IMR-90 (cell line): ENCODE measurements at regions not wholly inside any gene's neighbourhood (a gene's known extent, or its start where the extent isn't known, plus 50 kb on each side); places are given as distances from the start of the nearest gene placed in this dataset.

Source experiments
- ATAC-seq: fragments of 200-7000 bp; cut with Tn5 transposase; 2 replicates; pipeline ENCODE4 v1.9.1; 2020; ENCODE audit warnings: low read depth, mild to moderate bottlenecking, moderate library complexity
- BruUV-seq: library from RNA; stranded (reverse); fragments of 400-500 nt; replicated peaks from 2 replicates; lab custom pipeline; 2021; lab: Mats Ljungman, UMichigan
- CTCF ChIA-PET: fragments of 300-600 bp; formaldehyde crosslinking; extraction: SDS; loops from one replicate; lab custom pipeline; 2021; ENCODE audit warnings: antibody characterized with exemption; lab: Yijun Ruan, JAX
- POLR2A ChIA-PET: fragments of 300-600 bp; sonication (Branson Sonifier 250); formaldehyde crosslinking; loops from one replicate; lab custom pipeline; 2022; ENCODE audit warnings: antibody characterized with exemption; ENCODE audit not compliant: unreplicated experiment; lab: Charles Lee
- DNase-seq: peaks from one replicate; pipeline ENCODE4 v3.0.0; 2013
- H2AFZ ChIP-seq: replicated peaks from 2 replicates; pipeline ENCODE3; 2013; ENCODE audit warnings: low read length, mild to moderate bottlenecking; ENCODE audit not compliant: poor library complexity
- H2AK5ac ChIP-seq: 2 replicates; pipeline ENCODE4 v1.6.1; 2013; ENCODE audit warnings: low read depth, low read length, inconsistent platforms
- H2AK9ac ChIP-seq: replicated peaks from 2 replicates; pipeline ENCODE3; 2013; ENCODE audit warnings: mild to moderate bottlenecking, low read depth, low read length, moderate library complexity; ENCODE audit not compliant: poor library complexity
- H2BK120ac ChIP-seq: 2 replicates; pipeline ENCODE4 v1.6.1; 2013; ENCODE audit warnings: low read depth, low read length, inconsistent platforms
- H2BK15ac ChIP-seq: 3 replicates; pipeline ENCODE4 v1.6.1; 2013; ENCODE audit warnings: low read depth, low read length, inconsistent platforms
- H2BK20ac ChIP-seq: 2 replicates; pipeline ENCODE4 v1.6.1; 2013; ENCODE audit warnings: low read depth, mild to moderate bottlenecking, inconsistent platforms, low read length, moderate library complexity
- H2BK5ac ChIP-seq: 2 replicates; pipeline ENCODE4 v1.6.1; 2013; ENCODE audit warnings: mild to moderate bottlenecking, low read depth, low read length, inconsistent platforms; ENCODE audit not compliant: poor library complexity, severe bottlenecking
- H3K14ac ChIP-seq: replicated peaks from 2 replicates; pipeline ENCODE4 v1.6.1; 2013; ENCODE audit warnings: low read depth, low read length, inconsistent platforms
- H3K18ac ChIP-seq: 2 replicates; pipeline ENCODE4 v1.6.1; 2013; ENCODE audit warnings: low read depth, low read length, control low read depth
- H3K23ac ChIP-seq: 2 replicates; pipeline ENCODE4 v1.6.1; 2013; ENCODE audit warnings: low read depth, low read length, inconsistent platforms
- H3K27ac ChIP-seq: 2 replicates; pipeline ENCODE4 v1.5.1; 2013; ENCODE audit warnings: mild to moderate bottlenecking, control low read depth, low read length; ENCODE audit not compliant: insufficient read depth
- H3K27me3 ChIP-seq: 2 replicates; pipeline ENCODE4 v1.6.1; 2013; ENCODE audit warnings: low read length; ENCODE audit not compliant: control insufficient read depth, insufficient read depth
- H3K36me3 ChIP-seq: 2 replicates; pipeline ENCODE4 v1.6.1; 2013; ENCODE audit warnings: low read length, mixed read lengths; ENCODE audit not compliant: control insufficient read depth, insufficient read depth
- H3K4ac ChIP-seq: 2 replicates; pipeline ENCODE4 v1.6.1; 2013; ENCODE audit warnings: low read depth, low read length, inconsistent platforms
- H3K4me1 ChIP-seq: 2 replicates; pipeline ENCODE4 v1.6.1; 2013; ENCODE audit warnings: low read length, mixed read lengths; ENCODE audit not compliant: control insufficient read depth, insufficient read depth
- H3K4me2 ChIP-seq: 2 replicates; pipeline ENCODE4 v1.6.1; 2013; ENCODE audit warnings: low read depth, mild to moderate bottlenecking, control low read depth, low read length, moderate library complexity
- H3K4me3 ChIP-seq: 2 replicates; pipeline ENCODE4 v1.5.1; 2013; ENCODE audit warnings: low read depth, mild to moderate bottlenecking, control low read depth, low read length, moderate library complexity; ENCODE audit not compliant: insufficient read depth
- H3K56ac ChIP-seq: 2 replicates; pipeline ENCODE4 v1.6.1; 2013; ENCODE audit warnings: low read length, inconsistent platforms; ENCODE audit not compliant: insufficient read depth; ENCODE audit errors: extremely low read depth
- H3K79me1 ChIP-seq, 2 experiments: 2 replicates each; pipeline ENCODE4 v1.6.1; 2013; ENCODE audit warnings: low read length in 2 of 2, inconsistent platforms in 1 of 2, low read depth in 1 of 2
- H3K9ac ChIP-seq: 2 replicates; pipeline ENCODE4 v1.6.1; 2013; ENCODE audit warnings: low read depth, low read length, control low read depth
- H3K9me1 ChIP-seq: 2 replicates; pipeline ENCODE4 v1.6.1; 2013; ENCODE audit warnings: low read length, inconsistent platforms; ENCODE audit not compliant: insufficient read depth
- H3K9me3 ChIP-seq: 2 replicates; pipeline ENCODE4 v1.6.1; 2013; ENCODE audit warnings: low read length; ENCODE audit not compliant: control insufficient read depth, insufficient read depth
- H4K20me1 ChIP-seq: 2 replicates; pipeline ENCODE4 v1.6.1; 2013; ENCODE audit warnings: low read length, inconsistent platforms; ENCODE audit not compliant: insufficient read depth
- H4K5ac ChIP-seq: 2 replicates; pipeline ENCODE4 v1.6.1; 2013; ENCODE audit warnings: mild to moderate bottlenecking, low read depth, low read length, control low read depth
- H4K8ac ChIP-seq, 2 experiments: 2 replicates each; pipeline ENCODE4 v1.6.1; 2013; ENCODE audit warnings: low read depth in 2 of 2, low read length in 2 of 2, control low read depth in 1 of 2, inconsistent platforms in 1 of 2
- H4K91ac ChIP-seq: 2 replicates; pipeline ENCODE4 v1.6.1; 2013; ENCODE audit warnings: low read depth, low read length, inconsistent platforms; ENCODE audit not compliant: insufficient read depth
- BHLHE40 ChIP-seq: fragments of 150-350 bp; IDR thresholded peaks from 2 replicates; pipeline ENCODE4 v1.6.1; 2016; ENCODE audit warnings: mild to moderate bottlenecking, low read depth, low read length
- CEBPB ChIP-seq: IDR thresholded peaks from 2 replicates; pipeline ENCODE4 v1.6.1; 2012; ENCODE audit warnings: low read depth, low read length, improper control_type of control experiment
- CTCF ChIP-seq: conservative IDR thresholded peaks from 2 replicates; pipeline ENCODE4 v1.5.1; 2012; ENCODE audit warnings: mild to moderate bottlenecking, low read depth, low read length, improper control_type of control experiment
- MXI1 ChIP-seq: IDR thresholded peaks from 2 replicates; pipeline ENCODE4 v1.6.1; 2012; ENCODE audit warnings: low read depth, mild to moderate bottlenecking, low read length, moderate library complexity, borderline replicate concordance
- NFE2L2 ChIP-seq: fragments of 150-350 bp; IDR thresholded peaks from 2 replicates; pipeline ENCODE4 v1.6.1; 2016; ENCODE audit warnings: low read depth, mild to moderate bottlenecking, low read length
- RAD21 ChIP-seq: IDR thresholded peaks from 2 replicates; pipeline ENCODE4 v1.6.1; 2012; ENCODE audit warnings: low read length, improper control_type of control experiment
- RCOR1 ChIP-seq: IDR thresholded peaks from 2 replicates; pipeline ENCODE4 v1.6.1; 2012; ENCODE audit warnings: mild to moderate bottlenecking, low read length, improper control_type of control experiment; ENCODE audit not compliant: insufficient replicate concordance
- SMC3 ChIP-seq: fragments of 150-350 bp; IDR thresholded peaks from 2 replicates; pipeline ENCODE4 v1.6.1; 2016; ENCODE audit warnings: low read depth, mild to moderate bottlenecking, antibody characterized with exemption, low read length, moderate library complexity
- USF2 ChIP-seq: fragments of 150-350 bp; IDR thresholded peaks from 2 replicates; pipeline ENCODE4 v1.6.1; 2017; ENCODE audit warnings: mild to moderate bottlenecking, antibody characterized with exemption, low read length, low read depth
- whole genome bisulfite sequencing, 2 experiments: methylation state at CpG; one replicate each; pipeline versions ENCODE4 v1.1.5 to v1.1.7; 2013; ENCODE audit warnings: missing lambda C conversion rate in 2 of 2; ENCODE audit not compliant: insufficient read length in 1 of 2; ENCODE audit errors: extremely low coverage in 2 of 2; 5-methylcytosine and 5-hydroxymethylcytosine counted together
- dilution Hi-C: fragments of 300-500 bp; cut with HindIII; formaldehyde crosslinking; loops from one replicate; pipeline ENCODE4 v1.14.3; 2018; ENCODE audit warnings: low sequenced_read_pairs; ENCODE audit not compliant: unreplicated experiment
- in situ Hi-C: fragments of 300-500 bp; cut with MboI; formaldehyde crosslinking; loops from 3 replicates; pipeline ENCODE4 v1.14.3; 2019; ENCODE audit warnings: low sequenced_read_pairs, inconsistent platforms, mixed read lengths
- intact Hi-C: fragments of 100-400 bp; cut with micrococcal nuclease; formaldehyde crosslinking; loops from 2 replicates; pipeline ENCODE4 v1.10.0; 2022

GRCh38 chr1:29635501-29636263 is 399.4 kb downstream of the PTPRU start:
- H3K4me3 ChIP-seq, result no peak overlapping the region
- H3K27me3 ChIP-seq, result no peaks in the 10 kb centered on the region
- no peak overlapping the region for H2BK5ac ChIP-seq
- no peaks in the 10 kb centered on the region for H3K36me3 ChIP-seq
- BruUV-seq, result no TSS peak
- TF ChIP-seq BHLHE40, result no peak
- no peak for TF ChIP-seq CEBPB
- no peak for TF ChIP-seq CTCF
- TF ChIP-seq SMC3, result no peak
- no peak for TF ChIP-seq USF2
- TF ChIP-seq RAD21, result no peak
- TF ChIP-seq RCOR1, result no peak
- TF ChIP-seq MXI1, result no peak
- TF ChIP-seq NFE2L2, result no peak
- dilution Hi-C loops (no loop called here), in situ Hi-C loops (no loop called here), intact Hi-C loops (no loop called here)
- H4K20me1 ChIP-seq, result no peaks in the 10 kb centered on the region
- H2BK20ac ChIP-seq, result no peak overlapping the region
- H3K79me1 ChIP-seq, result no peaks in the 10 kb centered on the region
- no peak overlapping the region for H4K8ac ChIP-seq
- no peak overlapping the region for H4K91ac ChIP-seq
- no peak overlapping the region for H2AK5ac ChIP-seq
- CTCF ChIA-PET, result no interaction called here
- H3K4ac ChIP-seq, result no peak overlapping the region
- H3K9ac ChIP-seq, result no peak overlapping the region
- DNase-seq, result no peak
- WGBS, 2 experiments, result 89% methylated on average over 7 of the region's 10 CpGs; no CpG with 5 or more reads in 1 of the 2 experiments
- POLR2A ChIA-PET, result no interaction called here
- H2BK120ac ChIP-seq, result no peak overlapping the region
- no peak overlapping the region for H4K5ac ChIP-seq
- H3K9me1 ChIP-seq, result peaks cover 10% of the 10 kb centered on the region; the same call in 1 of the 2 replicates
- no peak for ATAC-seq
- H3K14ac ChIP-seq, result no peak overlapping the region
- no peak overlapping the region for H3K23ac ChIP-seq
- H2AK9ac ChIP-seq, result no peak overlapping the region
- no peak overlapping the region for H3K27ac ChIP-seq
- no peak overlapping the region for H3K4me2 ChIP-seq
- H3K9me3 ChIP-seq, result no peaks in the 10 kb centered on the region
- no peak overlapping the region for H2BK15ac ChIP-seq
- H3K18ac ChIP-seq, result no peak overlapping the region
- H3K4me1 ChIP-seq, result peaks cover 11% of the 10 kb centered on the region
- peak overlapping the region; percentile 5 for H2AFZ ChIP-seq
- H3K56ac ChIP-seq, result no peak overlapping the region
